Keratinocyte (primary cell): ENCODE measurements at regions not wholly inside any gene's neighbourhood (a gene's known extent, or its start where the extent isn't known, plus 50 kb on each side); places are given as distances from the start of the nearest gene placed in this dataset.

ENCODE experiments used
- DNase-seq: peaks from one replicate; pipeline ENCODE4 v3.0.0-alpha.2; 2011; ENCODE audit warnings: low read depth, missing footprints, low spot score
- FAIRE-seq: peaks from 2 replicates; lab custom pipeline; 2011; peaks lifted over from hg19 to GRCh38; lab: Jason Lieb, UNC
- H2AFZ ChIP-seq: 2 replicates; pipeline ENCODE4 v1.6.0; 2012; ENCODE audit warnings: low read length, control low read depth, inconsistent platforms; ENCODE audit not compliant: control insufficient read depth
- H3K27ac ChIP-seq: 2 replicates; pipeline ENCODE4 v1.5.1; 2011; ENCODE audit warnings: low read length; ENCODE audit not compliant: control insufficient read depth, insufficient read depth
- H3K27me3 ChIP-seq: 3 replicates; pipeline ENCODE4 v1.6.0; 2011; ENCODE audit warnings: low read length; ENCODE audit not compliant: control insufficient read depth, insufficient read depth; ENCODE audit errors: extremely low read depth
- H3K36me3 ChIP-seq, 2 experiments: 2 replicates in 1 of 2; 3 replicates in 1 of 2; pipeline ENCODE4 v1.5.1; 2011; ENCODE audit warnings: low read length in 2 of 2, mild to moderate bottlenecking in 1 of 2; ENCODE audit not compliant: control insufficient read depth in 2 of 2, insufficient read depth in 2 of 2; ENCODE audit errors: extremely low read depth in 1 of 2
- H3K4me1 ChIP-seq: 3 replicates; pipeline ENCODE4 v1.5.1; 2011; ENCODE audit warnings: low read length; ENCODE audit not compliant: control insufficient read depth, insufficient read depth; ENCODE audit errors: extremely low read depth
- H3K4me2 ChIP-seq: 3 replicates; pipeline ENCODE4 v1.6.0; 2011; ENCODE audit warnings: low read depth, low read length; ENCODE audit not compliant: control insufficient read depth, insufficient read depth; ENCODE audit errors: extremely low read depth
- H3K4me3 ChIP-seq, 3 experiments: fragments of 200-600 bp in 1 of 3; sonication (generic) in 1 of 3; 2 replicates in 2 of 3; 3 replicates in 1 of 3; pipeline ENCODE4 v1.5.1; 2011 to 2016; ENCODE audit warnings: low read length in 3 of 3, mild to moderate bottlenecking in 3 of 3, control low read depth in 2 of 3, inconsistent platforms in 1 of 3, low read depth in 1 of 3, mixed read lengths in 1 of 3, mixed run types in 1 of 3, moderate library complexity in 1 of 3; ENCODE audit not compliant: control insufficient read depth in 2 of 3, insufficient read depth in 2 of 3; ENCODE audit errors: extremely low read depth in 1 of 3
- H3K79me2 ChIP-seq: 2 replicates; pipeline ENCODE4 v1.6.0; 2012; ENCODE audit warnings: low read length; ENCODE audit not compliant: control insufficient read depth, insufficient read depth
- H3K9ac ChIP-seq: 3 replicates; pipeline ENCODE4 v1.6.0; 2011; ENCODE audit warnings: low read length; ENCODE audit not compliant: control insufficient read depth, insufficient read depth; ENCODE audit errors: extremely low read depth
- H3K9me1 ChIP-seq: 3 replicates; pipeline ENCODE4 v1.6.0; 2011; ENCODE audit warnings: low read length; ENCODE audit not compliant: control insufficient read depth, insufficient read depth; ENCODE audit errors: extremely low read depth
- H3K9me3 ChIP-seq: 2 replicates; pipeline ENCODE4 v1.5.1; 2012; ENCODE audit warnings: low read depth, low read length; ENCODE audit not compliant: control insufficient read depth
- H4K20me1 ChIP-seq: 3 replicates; pipeline ENCODE4 v1.6.0; 2011; ENCODE audit warnings: low read length; ENCODE audit not compliant: control insufficient read depth, insufficient read depth; ENCODE audit errors: extremely low read depth
- CTCF ChIP-seq, 3 experiments: IDR thresholded peaks in 1 of 3; conservative IDR thresholded peaks in 1 of 3; optimal IDR thresholded peaks in 1 of 3; 2 replicates in 2 of 3; 3 replicates in 1 of 3; pipeline versions ENCODE3 to v1.5.1; 2011; ENCODE audit warnings: low read length in 3 of 3, mild to moderate bottlenecking in 3 of 3, moderate library complexity in 2 of 3, control low read depth in 1 of 3, inconsistent platforms in 1 of 3; ENCODE audit not compliant: insufficient read depth in 2 of 3; ENCODE audit errors: extremely low read depth in 1 of 3
- EZH2 ChIP-seq: IDR thresholded peaks from one replicate; pipeline ENCODE4 v1.6.1; 2012; ENCODE audit warnings: inconsistent platforms, mild to moderate bottlenecking, low read length, moderate library complexity
- dilution Hi-C: fragments of 300-500 bp; cut with MboI; formaldehyde crosslinking; loops from one replicate; pipeline ENCODE4 v1.7.0; 2020; ENCODE audit warnings: low sequenced_read_pairs; ENCODE audit not compliant: extremely low pct_ligation_motif_present

- no peak overlapping the region for H3K4me3 ChIP-seq
- no peaks in the 10 kb centered on the region for H3K27me3 ChIP-seq
- no peaks in the 10 kb centered on the region for H3K9me1 ChIP-seq
- FAIRE-seq (no peak), DNase-seq (no peak)
- H3K79me2 ChIP-seq: no peaks in the 10 kb centered on the region
- no peak overlapping the region for H3K4me2 ChIP-seq
- H3K9me3 ChIP-seq: no peaks in the 10 kb centered on the region
- H3K36me3 ChIP-seq: no peaks in the 10 kb centered on the region
- no peak overlapping the region for H3K9ac ChIP-seq
- no peaks in the 10 kb centered on the region for H4K20me1 ChIP-seq
- dilution Hi-C loops: no loop called here
- TF ChIP-seq EZH2 (no peak), CTCF (optimal IDR thresholded peaks at IDR 0.05 in 1 of 3, IDR thresholded peaks at IDR 0.05 in 1 of 3, conservative IDR thresholded peaks at IDR 0.05 in 1 of 3; ENCODE audit: extremely low read depth in 1 of 3, insufficient read depth in 2 of 3, low read length in 3 of 3) (no peak)
- H3K27ac ChIP-seq: no peak overlapping the region
- H3K4me1 ChIP-seq: no peaks in the 10 kb centered on the region
- no peak overlapping the region for H2AFZ ChIP-seq
These were observed 945.9 kb upstream of the NDST4 start for GRCh38 chr4:116059361-116059760.

GRCh38 chr4:116058129-116058528 is 944.7 kb upstream of the NDST4 start:
- H3K9ac ChIP-seq: no peak overlapping the region
- no peak overlapping the region for H3K4me3 ChIP-seq
- H3K4me2 ChIP-seq: no peak overlapping the region
- no peak overlapping the region for H3K27ac ChIP-seq
- DNase-seq (no peak), FAIRE-seq (no peak)
- dilution Hi-C loops: no loop called here
- no peaks in the 10 kb centered on the region for H3K79me2 ChIP-seq
- H3K27me3 ChIP-seq: no peaks in the 10 kb centered on the region
- no peaks in the 10 kb centered on the region for H3K9me1 ChIP-seq
- H4K20me1 ChIP-seq: no peaks in the 10 kb centered on the region
- TF ChIP-seq EZH2 (no peak), CTCF (optimal IDR thresholded peaks at IDR 0.05 in 1 of 3, IDR thresholded peaks at IDR 0.05 in 1 of 3, conservative IDR thresholded peaks at IDR 0.05 in 1 of 3; ENCODE audit: extremely low read depth in 1 of 3, insufficient read depth in 2 of 3, low read length in 3 of 3) (no peak)
- H2AFZ ChIP-seq: no peak overlapping the region
- H3K4me1 ChIP-seq: no peaks in the 10 kb centered on the region
- no peaks in the 10 kb centered on the region for H3K36me3 ChIP-seq
- H3K9me3 ChIP-seq: no peaks in the 10 kb centered on the region
